ENCODE measurements at regions not wholly inside any gene's neighbourhood (a gene's known extent, or its start where the extent isn't known, plus 50 kb on each side); places are given as distances from the start of the nearest gene placed in this dataset.

GRCh38 chr5:104739905-104740304 is 1177.3 kb upstream of the NUDT12 start:
- no peaks in the 10 kb centered on the region for H3K9me3 ChIP-seq (ENCODE audit: low read depth)
- no peaks in the 10 kb centered on the region for H3K27me3 ChIP-seq
- no peak for TF ChIP-seq CTCF (IDR thresholded peaks at IDR 0.05; ENCODE audit: low read depth, low read length)
- no peak for DNase-seq (ENCODE audit: low read depth in 1 of 2, low spot score in 1 of 2)
- H3K4me3 ChIP-seq: no peak overlapping the region
- H3K27ac ChIP-seq: no peak overlapping the region
- no peaks in the 10 kb centered on the region for H3K36me3 ChIP-seq
- no peaks in the 10 kb centered on the region for H3K4me1 ChIP-seq (ENCODE audit: low read depth)

GRCh38 chr5:104739503-104739902 is 1176.9 kb upstream of the NUDT12 start:
- DNase-seq (ENCODE audit: low read depth in 1 of 2, low spot score in 1 of 2): no peak
- TF ChIP-seq CTCF (IDR thresholded peaks at IDR 0.05; ENCODE audit: low read depth, low read length): no peak
- H3K4me1 ChIP-seq (ENCODE audit: low read depth): no peaks in the 10 kb centered on the region

GRCh38 chr5:104736073-104736472 is 1173.5 kb upstream of the NUDT12 start:
- Histone ChIP-seq H3K9me3 (ENCODE audit: low read depth) (no peaks in the 10 kb centered on the region), H3K4me1 (ENCODE audit: low read depth) (no peaks in the 10 kb centered on the region), H3K36me3 (no peaks in the 10 kb centered on the region), H3K27me3 (no peaks in the 10 kb centered on the region), H3K27ac (no peak overlapping the region), H3K4me3 (no peak overlapping the region)
- TF ChIP-seq CTCF (IDR thresholded peaks at IDR 0.05; ENCODE audit: low read depth, low read length): no peak
- DNase-seq (ENCODE audit: low read depth in 1 of 2, low spot score in 1 of 2): no peak

More at GRCh38 chr5:104739503-104739902, 1176.9 kb upstream of the NUDT12 start:
- Histone ChIP-seq H3K4me3 (no peak overlapping the region), H3K36me3 (no peaks in the 10 kb centered on the region), H3K27ac (no peak overlapping the region), H3K9me3 (ENCODE audit: low read depth) (no peaks in the 10 kb centered on the region), H3K27me3 (no peaks in the 10 kb centered on the region)

- DNase-seq (ENCODE audit: low read depth in 1 of 2, low spot score in 1 of 2): no peak
- Histone ChIP-seq H3K4me3 (no peak overlapping the region), H3K27ac (no peak overlapping the region), H3K36me3 (no peaks in the 10 kb centered on the region), H3K9me3 (ENCODE audit: low read depth) (no peaks in the 10 kb centered on the region), H3K27me3 (no peaks in the 10 kb centered on the region), H3K4me1 (ENCODE audit: low read depth) (no peaks in the 10 kb centered on the region)
- TF ChIP-seq CTCF (IDR thresholded peaks at IDR 0.05; ENCODE audit: low read depth, low read length): no peak
Measured at GRCh38 chr5:104734046-104734445, 1171.5 kb upstream of the NUDT12 start.

- Histone ChIP-seq H3K4me1 (ENCODE audit: low read depth) (no peaks in the 10 kb centered on the region), H3K36me3 (no peaks in the 10 kb centered on the region), H3K9me3 (ENCODE audit: low read depth) (no peaks in the 10 kb centered on the region), H3K4me3 (no peak overlapping the region), H3K27me3 (no peaks in the 10 kb centered on the region), H3K27ac (no peak overlapping the region)
- no peak for TF ChIP-seq CTCF (IDR thresholded peaks at IDR 0.05; ENCODE audit: low read depth, low read length)
- no peak for DNase-seq (ENCODE audit: low read depth in 1 of 2, low spot score in 1 of 2)
Measured at GRCh38 chr5:104733063-104733669, 1170.6 kb upstream of the NUDT12 start.
